GM23338 (cell line): ENCODE measurements at regions not wholly inside any gene's neighbourhood (a gene's known extent, or its start where the extent isn't known, plus 50 kb on each side); places are given as distances from the start of the nearest gene placed in this dataset.

ENCODE experiments used
- ATAC-seq: fragments of 200-7000 bp; cut with Tn5 transposase; 3 replicates; pipeline ENCODE4 v1.9.1; 2020
- DNase-seq: peaks from one replicate; pipeline ENCODE4 v3.0.0-alpha.2; 2015; ENCODE audit warnings: low spot score
- H2AFZ ChIP-seq: fragments of 200-600 bp; sonication (generic); 2 replicates; pipeline ENCODE4 v1.8.0; 2016; ENCODE audit warnings: antibody characterized with exemption, mild to moderate bottlenecking, moderate library complexity
- H3F3A ChIP-seq: fragments of 200-600 bp; sonication (generic); replicated peaks from 2 replicates; pipeline ENCODE4 v1.8.0; 2017; ENCODE audit warnings: antibody characterized with exemption, mixed run types, low read depth
- H3K27ac ChIP-seq: fragments of 200-600 bp; sonication (generic); 2 replicates; pipeline ENCODE4 v1.6.1; 2016; ENCODE audit warnings: low read depth
- H3K27me3 ChIP-seq: fragments of 200-600 bp; sonication (generic); 2 replicates; pipeline ENCODE4 v1.8.0; 2016; ENCODE audit warnings: mild to moderate bottlenecking, mixed run types, moderate library complexity; ENCODE audit not compliant: insufficient read depth
- H3K36me3 ChIP-seq: fragments of 200-600 bp; sonication (generic); 2 replicates; pipeline ENCODE4 v1.8.0; 2016; ENCODE audit warnings: mild to moderate bottlenecking; ENCODE audit not compliant: insufficient read depth
- H3K4me1 ChIP-seq: fragments of 200-600 bp; sonication (generic); 2 replicates; pipeline ENCODE4 v1.8.0; 2016; ENCODE audit warnings: mild to moderate bottlenecking, moderate library complexity; ENCODE audit not compliant: insufficient read depth
- H3K4me2 ChIP-seq: fragments of 200-600 bp; sonication (generic); 2 replicates; pipeline ENCODE4 v1.7.1; 2017; ENCODE audit warnings: mixed run types
- H3K4me3 ChIP-seq: fragments of 200-600 bp; sonication (generic); 2 replicates; pipeline ENCODE4 v1.6.1; 2016; ENCODE audit warnings: mixed run types
- H3K79me2 ChIP-seq: fragments of 200-600 bp; sonication (generic); replicated peaks from 2 replicates; pipeline ENCODE4 v1.8.0; 2017; ENCODE audit warnings: mild to moderate bottlenecking; ENCODE audit not compliant: insufficient read depth
- H3K9me2 ChIP-seq: fragments of 200-600 bp; sonication (generic); 2 replicates; pipeline ENCODE4 v1.8.0; 2017; ENCODE audit not compliant: insufficient read depth
- H4K20me1 ChIP-seq: fragments of 200-600 bp; sonication (generic); replicated peaks from 2 replicates; pipeline ENCODE4 v1.8.0; 2017; ENCODE audit warnings: mild to moderate bottlenecking; ENCODE audit not compliant: insufficient read depth
- H3K27ac Mint-ChIP-seq: 2 replicates; pipeline ENCODE4 v1.8.0; 2020; ENCODE audit warnings: inconsistent platforms, mild to moderate bottlenecking, moderate library complexity, mixed read lengths
- H3K27me3 Mint-ChIP-seq: 3 replicates; pipeline ENCODE4 v1.8.0; 2022; ENCODE audit warnings: low read depth, mild to moderate bottlenecking, moderate library complexity, mixed read lengths, inconsistent platforms; ENCODE audit not compliant: insufficient read depth, poor library complexity
- H3K36me3 Mint-ChIP-seq: 3 replicates; pipeline ENCODE4 v1.8.0; 2021; ENCODE audit warnings: low read depth, mild to moderate bottlenecking, inconsistent platforms, moderate library complexity, mixed read lengths
- H3K4me1 Mint-ChIP-seq: 3 replicates; pipeline ENCODE4 v1.8.0; 2020; ENCODE audit warnings: mild to moderate bottlenecking, inconsistent platforms, mixed read lengths
- H3K4me3 Mint-ChIP-seq: 3 replicates; pipeline ENCODE4 v1.8.0; 2021; ENCODE audit warnings: moderate library complexity, mild to moderate bottlenecking, inconsistent platforms, mixed read lengths
- H3K9me3 Mint-ChIP-seq: 3 replicates; pipeline ENCODE4 v1.8.0; 2020; ENCODE audit warnings: moderate library complexity, mild to moderate bottlenecking, inconsistent platforms, mixed read lengths
- CREB1 ChIP-seq: fragments of 250-450 bp; sonication (Bioruptor Pico); IDR thresholded peaks from 2 replicates; pipeline ENCODE4 v1.5.0; 2020; ENCODE audit warnings: low read depth, mild to moderate bottlenecking, moderate library complexity
- CTCF ChIP-seq, 2 experiments: fragments of 200-600 bp in 1 of 2; sonication (generic) in 1 of 2; conservative IDR thresholded peaks; 2 replicates each; pipeline versions ENCODE4 v1.5.1 to v1.6.1; 2016 to 2017; ENCODE audit warnings: antibody characterized with exemption in 2 of 2, low read depth in 2 of 2, mild to moderate bottlenecking in 2 of 2, moderate library complexity in 1 of 2
- EZH2 ChIP-seq: fragments of 200-600 bp; sonication (generic); IDR thresholded peaks from one replicate; pipeline ENCODE4 v1.8.0; 2017; ENCODE audit warnings: antibody characterized with exemption, mild to moderate bottlenecking, low read depth; ENCODE audit not compliant: unreplicated experiment
- EZH2phosphoT487 ChIP-seq: fragments of 200-600 bp; sonication (generic); IDR thresholded peaks from one replicate; pipeline ENCODE4 v1.8.1; 2018; ENCODE audit warnings: antibody characterized with exemption; ENCODE audit not compliant: unreplicated experiment
- JUNB ChIP-seq: IDR thresholded peaks from one replicate; pipeline ENCODE4 v1.6.1; 2016; ENCODE audit warnings: antibody characterized with exemption; ENCODE audit not compliant: unreplicated experiment
- NANOG ChIP-seq: IDR thresholded peaks from 2 replicates; pipeline ENCODE4 v1.6.1; 2016; ENCODE audit warnings: antibody characterized with exemption, borderline replicate concordance
- POLR2AphosphoS5 ChIP-seq: IDR thresholded peaks from 2 replicates; pipeline ENCODE4 v1.6.1; 2016; ENCODE audit warnings: antibody characterized with exemption, low read depth
- REST ChIP-seq: IDR thresholded peaks from one replicate; pipeline ENCODE4 v1.6.1; 2018; ENCODE audit warnings: antibody characterized with exemption; ENCODE audit not compliant: unreplicated experiment
- STAT1 ChIP-seq: IDR thresholded peaks from one replicate; pipeline ENCODE4 v1.6.1; 2016; ENCODE audit warnings: antibody characterized with exemption; ENCODE audit not compliant: unreplicated experiment
- ZNF114 ChIP-seq: fragments of 250-450 bp; sonication (Bioruptor Pico); IDR thresholded peaks from 2 replicates; pipeline ENCODE4 v1.5.0; 2020; ENCODE audit warnings: mild to moderate bottlenecking, moderate library complexity
- TF ChIP-seq, protein P1 (sequence below): IDR thresholded peaks from 2 replicates; pipeline ENCODE4 v1.6.1; 2016; ENCODE audit warnings: antibody characterized with exemption

GRCh38 chr1:213933336-213933735 is 54.4 kb upstream of the PROX1 start:
- DNase-seq = no peak
- Mint-ChIP-seq H3K4me3 (no peak overlapping the region), H3K27me3 (peaks cover 5% of the 10 kb centered on the region), H3K9me3 (no peaks in the 10 kb centered on the region; the same call in 2 of the 3 replicates), H3K4me1 (no peaks in the 10 kb centered on the region), H3K36me3 (no peaks in the 10 kb centered on the region), H3K27ac (no peak overlapping the region)
- Histone ChIP-seq H2AFZ (no peak overlapping the region), H4K20me1 (no peaks in the 10 kb centered on the region), H3K4me3 (no peak overlapping the region), H3F3A (no peaks in the 10 kb centered on the region), H3K4me2 (no peak overlapping the region), H3K4me1 (no peaks in the 10 kb centered on the region), H3K27me3 (no peaks in the 10 kb centered on the region), H3K79me2 (no peaks in the 10 kb centered on the region), H3K27ac (no peak overlapping the region), H3K9me2 (no peaks in the 10 kb centered on the region), H3K36me3 (no peaks in the 10 kb centered on the region)
- TF ChIP-seq NANOG = no peak
- no peak for TF ChIP-seq EZH2
- no peak for TF ChIP-seq POLR2AphosphoS5
- TF ChIP-seq EZH2phosphoT487 = no peak
- no peak for TF ChIP-seq CTCF (conservative IDR thresholded peaks at IDR 0.05; ENCODE audit: low read depth in 2 of 2)
- TF ChIP-seq ZNF114 = no peak
- TF ChIP-seq REST = no peak
- TF ChIP-seq CREB1 (CRISPR knock-in tag) = no peak
- no peak for ATAC-seq

GRCh38 chr1:213934649-213935048 is 53.1 kb upstream of the PROX1 start:
- no peak for ATAC-seq
- Mint-ChIP-seq H3K27ac (no peak overlapping the region), H3K36me3 (no peaks in the 10 kb centered on the region), H3K4me1 (no peaks in the 10 kb centered on the region), H3K9me3 (no peaks in the 10 kb centered on the region; the same call in 2 of the 3 replicates), H3K27me3 (peaks cover 8% of the 10 kb centered on the region), H3K4me3 (no peak overlapping the region)
- H3K4me2 ChIP-seq = no peak overlapping the region
- H4K20me1 ChIP-seq = no peaks in the 10 kb centered on the region
- no peak overlapping the region for H2AFZ ChIP-seq
- H3F3A ChIP-seq = no peaks in the 10 kb centered on the region
- no peaks in the 10 kb centered on the region for H3K36me3 ChIP-seq
- DNase-seq = no peak
- no peak overlapping the region for H3K27ac ChIP-seq
- H3K9me2 ChIP-seq = no peaks in the 10 kb centered on the region
- H3K79me2 ChIP-seq = no peaks in the 10 kb centered on the region
- H3K27me3 ChIP-seq = no peaks in the 10 kb centered on the region
- H3K4me1 ChIP-seq = no peaks in the 10 kb centered on the region
- no peak overlapping the region for H3K4me3 ChIP-seq
- TF ChIP-seq NANOG (no peak), JUNB (no peak), STAT1 (no peak), CTCF (conservative IDR thresholded peaks at IDR 0.05; ENCODE audit: low read depth in 2 of 2) (no peak), REST (no peak), CREB1 (CRISPR knock-in tag) (no peak), EZH2phosphoT487 (no peak)
- TF ChIP-seq, protein P1, sequence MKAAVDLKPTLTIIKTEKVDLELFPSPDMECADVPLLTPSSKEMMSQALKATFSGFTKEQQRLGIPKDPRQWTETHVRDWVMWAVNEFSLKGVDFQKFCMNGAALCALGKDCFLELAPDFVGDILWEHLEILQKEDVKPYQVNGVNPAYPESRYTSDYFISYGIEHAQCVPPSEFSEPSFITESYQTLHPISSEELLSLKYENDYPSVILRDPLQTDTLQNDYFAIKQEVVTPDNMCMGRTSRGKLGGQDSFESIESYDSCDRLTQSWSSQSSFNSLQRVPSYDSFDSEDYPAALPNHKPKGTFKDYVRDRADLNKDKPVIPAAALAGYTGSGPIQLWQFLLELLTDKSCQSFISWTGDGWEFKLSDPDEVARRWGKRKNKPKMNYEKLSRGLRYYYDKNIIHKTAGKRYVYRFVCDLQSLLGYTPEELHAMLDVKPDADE = no peak
